ENCODE measurements at regions not wholly inside any gene's neighbourhood (a gene's known extent, or its start where the extent isn't known, plus 50 kb on each side); places are given as distances from the start of the nearest gene placed in this dataset.

- Histone ChIP-seq H3K4me3 (no peak overlapping the region), H3K4me1 (no peaks in the 10 kb centered on the region), H3K9me3 (peaks cover 0 to 4% (median 0%) of the 10 kb centered on the region in 3 donors), H3K27ac (no peak overlapping the region), H3K27me3 (no peaks in the 10 kb centered on the region), H3K36me3 (replicated peaks in 1 of 2; ENCODE audit: insufficient read depth in 1 of 2, low read depth in 2 of 2) (no peaks in the 10 kb centered on the region)
- 83 to 84% methylated on average over 14 to 18 of the region's 18 CpGs for WGBS, 2 donors
- intact Hi-C loops (cut with DNase I): no loop called here
- ATAC-seq (no peak), DNase-seq (no peak)
- no peak for TF ChIP-seq CTCF (IDR thresholded peaks at IDR 0.05)
- TF ChIP-seq POLR2A (IDR thresholded peaks at IDR 0.05): no peak
These were observed 237.6 kb upstream of the AFDN start for GRCh38 chr6:167588920-167589614.

GRCh38 chr6:167589615-167589940, 237.1 kb upstream of the AFDN start:
- Histone ChIP-seq H3K4me1 (no peaks in the 10 kb centered on the region), H3K36me3 (replicated peaks in 1 of 2; ENCODE audit: insufficient read depth in 1 of 2, low read depth in 2 of 2) (no peaks in the 10 kb centered on the region), H3K4me3 (no peak overlapping the region), H3K9me3 (no peaks in the 10 kb centered on the region), H3K27ac (no peak overlapping the region), H3K27me3 (no peaks in the 10 kb centered on the region)
- ATAC-seq (no peak), DNase-seq (no peak)
- no peak for TF ChIP-seq POLR2A (IDR thresholded peaks at IDR 0.05)
- TF ChIP-seq CTCF (IDR thresholded peaks at IDR 0.05): no peak
- intact Hi-C loops (cut with DNase I): no loop called here
- WGBS, 2 donors: 72 to 79% methylated on average over 10 of the region's 10 CpGs

DNA sequence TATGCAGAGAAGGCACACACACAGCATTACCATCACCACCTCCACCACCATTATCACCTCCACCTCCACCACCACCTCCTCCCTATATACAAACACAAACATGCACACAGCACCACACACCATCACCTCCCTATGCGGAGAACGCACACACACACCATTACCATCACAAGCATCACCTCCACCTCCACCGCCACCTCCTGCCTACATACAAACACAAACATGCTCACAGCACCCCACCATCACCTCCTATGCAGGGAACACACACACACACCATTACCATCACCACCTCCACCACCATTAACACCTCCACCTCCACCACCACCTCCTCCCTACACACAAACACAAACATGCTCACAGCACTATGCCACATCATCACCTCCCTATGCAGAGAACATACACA, 236.5 kb upstream of the AFDN start:
- WGBS, 2 donors: 82 to 90% methylated on average over 3 of the region's 3 CpGs
- Histone ChIP-seq H3K4me1 (no peaks in the 10 kb centered on the region), H3K27ac (no peak overlapping the region), H3K4me3 (no peak overlapping the region), H3K27me3 (no peaks in the 10 kb centered on the region), H3K36me3 (replicated peaks in 1 of 2; ENCODE audit: insufficient read depth in 1 of 2, low read depth in 2 of 2) (no peaks in the 10 kb centered on the region), H3K9me3 (no peaks in the 10 kb centered on the region)
- no peak for DNase-seq
- intact Hi-C loops (cut with DNase I): no loop called here
- TF ChIP-seq POLR2A (IDR thresholded peaks at IDR 0.05) (no peak), CTCF (IDR thresholded peaks at IDR 0.05) (no peak)
- ATAC-seq: no peak
